Adrenal gland (tissue), 5 donors: ENCODE measurements at regions not wholly inside any gene's neighbourhood (a gene's known extent, or its start where the extent isn't known, plus 50 kb on each side); places are given as distances from the start of the nearest gene placed in this dataset.

Source experiments
- POLR2A ChIP-seq, 2 donors: fragments of 450-650 bp; IDR thresholded peaks; one replicate each; pipeline ENCODE4 v1.6.1; 2017; ENCODE audit warnings: antibody characterized with exemption in 2 of 2, mild to moderate bottlenecking in 2 of 2, moderate library complexity in 1 of 2
- TF ChIP-seq, protein P1 (sequence below), 6 experiments: fragments of 450-650 bp in 4 of 6; fragments of 200-600 bp in 2 of 6; sonication (generic) in 1 of 6; IDR thresholded peaks; 1 replicate in 5 of 6; 2 replicates in 1 of 6; pipeline versions ENCODE4 v1.5.1 to v1.8.0; 2016 to 2021; ENCODE audit warnings: antibody characterized with exemption in 6 of 6, mild to moderate bottlenecking in 2 of 6, moderate library complexity in 1 of 6
- donor health status: DM: no; HTN: no; CAD: no.

DNA sequence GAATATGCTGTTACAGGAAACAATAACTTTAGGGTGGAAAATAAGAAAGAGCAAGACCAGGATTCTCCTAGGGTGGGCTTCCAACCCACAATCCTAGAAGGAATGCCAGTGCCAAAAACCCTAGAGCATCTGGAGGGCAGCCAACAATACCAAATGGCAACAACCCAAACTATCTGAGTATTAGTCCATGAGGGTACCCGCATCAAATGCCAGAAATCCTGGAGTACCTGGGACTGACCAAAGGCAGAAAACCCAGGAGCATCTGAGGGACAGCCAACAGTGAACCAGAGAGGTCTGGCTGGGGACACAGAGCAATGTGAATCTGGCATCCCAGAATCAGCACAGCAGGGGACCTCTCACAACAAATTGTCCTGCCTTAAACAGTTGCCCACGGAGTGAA is 126.3 kb downstream of the SCG2 start:
- TF ChIP-seq, protein P1, sequence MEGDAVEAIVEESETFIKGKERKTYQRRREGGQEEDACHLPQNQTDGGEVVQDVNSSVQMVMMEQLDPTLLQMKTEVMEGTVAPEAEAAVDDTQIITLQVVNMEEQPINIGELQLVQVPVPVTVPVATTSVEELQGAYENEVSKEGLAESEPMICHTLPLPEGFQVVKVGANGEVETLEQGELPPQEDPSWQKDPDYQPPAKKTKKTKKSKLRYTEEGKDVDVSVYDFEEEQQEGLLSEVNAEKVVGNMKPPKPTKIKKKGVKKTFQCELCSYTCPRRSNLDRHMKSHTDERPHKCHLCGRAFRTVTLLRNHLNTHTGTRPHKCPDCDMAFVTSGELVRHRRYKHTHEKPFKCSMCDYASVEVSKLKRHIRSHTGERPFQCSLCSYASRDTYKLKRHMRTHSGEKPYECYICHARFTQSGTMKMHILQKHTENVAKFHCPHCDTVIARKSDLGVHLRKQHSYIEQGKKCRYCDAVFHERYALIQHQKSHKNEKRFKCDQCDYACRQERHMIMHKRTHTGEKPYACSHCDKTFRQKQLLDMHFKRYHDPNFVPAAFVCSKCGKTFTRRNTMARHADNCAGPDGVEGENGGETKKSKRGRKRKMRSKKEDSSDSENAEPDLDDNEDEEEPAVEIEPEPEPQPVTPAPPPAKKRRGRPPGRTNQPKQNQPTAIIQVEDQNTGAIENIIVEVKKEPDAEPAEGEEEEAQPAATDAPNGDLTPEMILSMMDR (IDR thresholded peaks at IDR 0.05): no peak
- no peak for TF ChIP-seq POLR2A (IDR thresholded peaks at IDR 0.05)
